HG03280 (cell line): ENCODE measurements at regions not wholly inside any gene's neighbourhood (a gene's known extent, or its start where the extent isn't known, plus 50 kb on each side); places are given as distances from the start of the nearest gene placed in this dataset.

Experiments used
- ATAC-seq: cut with Tn5 transposase; IDR thresholded peaks from one replicate; pipeline ENCODE4 v1.9.1; 2021; ENCODE audit warnings: mild to moderate bottlenecking, moderate library complexity; ENCODE audit not compliant: unreplicated experiment

GRCh38 chr9:27625751-27626150 is 52.5 kb upstream of the C9orf72 start:
- ATAC-seq = no peak

DNA sequence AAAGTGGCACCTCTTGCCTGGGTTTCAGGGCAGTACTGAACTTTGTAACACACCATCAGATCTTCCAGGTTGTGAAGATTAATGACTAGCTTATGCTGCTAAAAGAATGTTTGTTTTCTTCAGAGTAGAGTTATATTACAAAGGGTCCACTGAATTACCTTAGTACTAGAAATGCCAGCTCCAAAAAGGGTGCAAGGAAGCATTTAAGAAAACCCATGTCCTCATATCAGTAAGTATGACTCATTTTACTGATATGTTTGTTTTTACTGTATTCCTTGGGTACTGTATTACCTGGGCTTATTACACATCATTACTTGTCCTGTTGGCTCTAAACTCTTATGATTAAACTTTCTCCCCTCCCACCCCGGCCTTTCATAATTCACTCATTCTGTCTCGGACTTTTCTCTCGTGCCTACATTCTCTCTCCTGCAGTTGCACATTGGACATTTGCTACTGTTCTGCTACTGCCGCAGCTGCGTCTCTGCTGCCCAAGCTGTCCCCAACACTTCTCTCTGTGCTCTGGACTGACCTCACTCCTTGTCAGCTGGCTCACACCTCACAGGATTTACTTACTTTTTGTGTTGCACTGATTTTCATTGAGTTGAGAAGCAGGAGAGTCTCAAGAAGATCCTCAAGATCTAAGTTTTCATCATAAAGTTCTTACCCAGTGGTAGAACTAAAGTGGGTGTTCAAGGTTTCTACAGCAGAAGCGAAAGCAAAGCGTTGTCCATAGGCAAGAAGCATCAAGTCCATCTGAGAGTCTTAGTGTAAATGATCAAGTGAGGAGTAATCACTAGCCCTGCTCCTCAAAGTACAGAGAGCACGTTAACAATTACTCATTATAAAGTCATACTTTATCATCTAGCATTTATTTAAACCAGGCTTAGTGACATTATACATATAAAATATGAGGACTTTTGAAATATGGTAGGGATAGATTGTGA is 53.2 kb upstream of the C9orf72 start:
- no peak for ATAC-seq

DNA sequence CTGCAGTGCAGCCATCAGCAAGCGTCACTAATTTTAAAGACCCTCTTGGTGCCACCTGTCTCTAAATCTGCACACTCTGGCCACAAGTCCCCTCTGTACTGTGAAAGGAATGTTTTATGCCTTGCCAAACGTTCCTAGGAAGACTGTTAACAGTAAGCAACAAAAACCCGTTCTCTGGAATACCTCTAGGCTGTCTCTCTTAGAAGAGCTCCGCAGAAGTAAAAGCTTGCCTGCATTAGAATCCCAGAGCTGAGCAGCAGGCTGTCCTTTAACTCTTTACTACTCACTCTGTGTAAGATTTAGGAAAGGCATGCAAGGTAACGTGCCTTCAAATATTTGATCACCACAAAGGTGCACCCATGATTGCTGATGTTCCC is 53.9 kb upstream of the C9orf72 start:
- ATAC-seq = no peak

GRCh38 chr9:27628311-27628710 is 55.0 kb upstream of the C9orf72 start:
- no peak for ATAC-seq

DNA sequence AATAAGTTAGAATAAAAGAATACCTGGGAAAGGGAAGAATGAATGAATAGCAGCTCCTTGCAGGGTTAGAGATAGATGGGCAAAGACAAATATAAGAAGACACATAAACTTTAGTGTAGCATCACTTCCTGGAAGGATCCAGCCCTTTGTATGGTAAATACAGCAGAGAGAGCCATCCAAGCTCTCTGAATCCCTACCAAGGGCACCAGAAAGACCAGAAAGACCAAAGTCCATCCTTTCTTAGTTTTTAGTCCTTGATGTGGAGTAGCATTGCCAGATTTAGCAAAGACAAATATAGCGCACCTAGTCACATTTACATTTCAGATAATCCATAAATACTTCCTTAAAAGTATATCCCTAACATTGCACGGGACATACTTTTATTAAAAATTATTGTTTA is 56.1 kb upstream of the C9orf72 start:
- ATAC-seq = no peak

DNA sequence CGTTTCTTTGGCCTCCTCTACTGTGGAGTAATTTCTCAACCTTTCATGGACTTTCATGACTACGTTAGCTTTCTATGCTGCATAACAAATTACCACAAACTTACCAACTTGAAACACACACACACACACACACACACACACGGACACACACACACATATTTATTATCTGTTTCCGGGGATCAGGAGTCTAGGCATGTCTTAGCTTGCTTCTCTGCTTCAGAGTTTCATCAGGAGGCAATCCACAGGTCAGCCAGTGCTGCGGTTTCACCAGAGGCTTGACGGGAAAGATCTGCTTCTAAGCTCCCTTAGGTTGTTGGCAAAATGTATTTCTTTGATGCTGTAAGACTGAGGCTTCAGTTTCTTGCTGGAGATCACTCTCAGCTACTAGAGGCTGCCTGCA is 59.0 kb upstream of the C9orf72 start:
- ATAC-seq = no peak

DNA sequence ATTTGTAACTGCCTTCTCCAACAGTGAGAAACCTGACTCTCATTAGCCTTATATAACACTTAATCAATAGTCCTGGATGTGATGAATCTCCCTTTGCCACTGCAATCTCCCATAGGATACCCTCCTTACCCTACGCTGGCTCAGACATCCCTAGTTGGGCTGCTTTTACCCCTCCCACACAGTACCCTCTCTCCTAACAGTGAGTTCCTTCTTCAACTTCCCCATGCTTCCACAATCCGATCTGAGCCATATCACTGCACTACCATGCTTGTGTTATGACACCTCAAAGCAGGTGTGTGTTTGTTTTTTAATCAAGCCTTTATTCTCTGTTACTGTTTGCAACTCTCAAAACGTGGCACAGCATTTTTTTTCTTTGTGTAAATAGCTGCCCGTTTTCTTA is 60.5 kb upstream of the C9orf72 start:
- ATAC-seq = no peak

GRCh38 chr9:27634879-27635278 is 61.6 kb upstream of the C9orf72 start:
- no peak for ATAC-seq

- ATAC-seq = no peak
These were observed 65.4 kb upstream of the C9orf72 start for GRCh38 chr9:27638716-27639115.

GRCh38 chr9:27645161-27645840 is 72.0 kb upstream of the C9orf72 start:
- no peak for ATAC-seq

- no peak for ATAC-seq
These were observed 80.0 kb upstream of the C9orf72 start for GRCh38 chr9:27653246-27653645.

- ATAC-seq = no peak
These were observed 80.7 kb upstream of the C9orf72 start for GRCh38 chr9:27653957-27654356.

GRCh38 chr9:27654629-27655285 is 81.5 kb upstream of the C9orf72 start:
- ATAC-seq = no peak

DNA sequence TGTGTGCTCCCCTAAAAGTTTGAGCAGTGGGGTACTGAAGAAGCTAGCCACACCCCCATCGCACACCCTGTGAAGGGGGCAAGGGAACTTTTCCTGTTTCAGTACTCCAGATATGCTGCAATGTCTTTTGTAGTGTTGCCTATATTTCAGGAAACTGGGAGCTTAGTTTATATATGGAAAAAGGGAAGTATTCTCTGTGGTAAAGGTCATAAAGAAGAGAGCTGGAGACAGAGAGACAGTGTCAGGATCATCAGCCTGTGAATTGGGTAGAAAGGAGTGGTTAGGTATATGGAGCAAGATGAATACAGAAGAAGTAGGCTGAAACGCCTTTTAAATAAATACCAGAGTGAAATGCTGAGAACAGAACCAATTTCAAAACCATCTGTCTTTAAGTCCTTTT is 82.2 kb upstream of the C9orf72 start:
- ATAC-seq = no peak

GRCh38 chr9:27659001-27659400 is 85.7 kb upstream of the C9orf72 start:
- no peak for ATAC-seq

DNA sequence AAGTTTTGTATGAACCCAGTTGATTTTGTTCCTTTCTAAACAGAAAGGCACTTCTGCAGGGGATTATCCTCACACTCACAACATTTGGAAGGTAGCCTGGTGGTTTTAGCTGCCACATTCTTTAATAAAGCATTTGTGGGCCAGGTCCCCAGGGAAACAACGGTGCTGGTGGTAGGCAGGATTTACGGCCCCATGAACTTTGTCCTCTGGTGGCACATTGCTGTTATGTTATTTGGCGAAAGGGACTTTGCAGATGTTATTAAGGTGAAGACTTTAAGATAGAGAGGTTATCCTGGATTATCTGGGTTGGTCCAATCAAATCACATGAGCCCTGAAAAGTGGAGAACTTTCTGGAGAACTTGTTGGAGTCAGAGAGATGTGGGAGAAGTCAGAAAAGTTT is 86.3 kb upstream of the C9orf72 start:
- ATAC-seq = no peak

DNA sequence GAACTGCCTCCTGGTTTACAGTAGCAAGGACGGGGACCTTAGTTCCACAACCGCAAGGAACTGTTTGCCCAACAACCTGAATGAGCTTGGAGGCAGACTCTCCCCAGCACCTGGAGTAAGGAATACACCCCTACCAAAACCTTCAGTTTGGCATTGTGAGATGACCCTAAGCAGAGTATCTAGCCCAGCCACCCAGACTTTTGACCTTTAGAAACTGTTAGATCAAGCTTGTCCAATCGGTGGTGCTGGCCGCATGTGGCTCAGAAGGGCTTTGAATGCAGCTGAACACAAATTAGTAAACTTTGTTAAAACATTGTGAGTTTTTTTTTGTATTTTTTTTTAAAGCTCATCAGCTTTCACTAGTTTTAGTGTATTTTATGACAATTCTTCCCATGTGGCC is 86.9 kb upstream of the C9orf72 start:
- ATAC-seq = no peak

GRCh38 chr9:27663526-27663925 is 90.2 kb upstream of the C9orf72 start:
- no peak for ATAC-seq

DNA sequence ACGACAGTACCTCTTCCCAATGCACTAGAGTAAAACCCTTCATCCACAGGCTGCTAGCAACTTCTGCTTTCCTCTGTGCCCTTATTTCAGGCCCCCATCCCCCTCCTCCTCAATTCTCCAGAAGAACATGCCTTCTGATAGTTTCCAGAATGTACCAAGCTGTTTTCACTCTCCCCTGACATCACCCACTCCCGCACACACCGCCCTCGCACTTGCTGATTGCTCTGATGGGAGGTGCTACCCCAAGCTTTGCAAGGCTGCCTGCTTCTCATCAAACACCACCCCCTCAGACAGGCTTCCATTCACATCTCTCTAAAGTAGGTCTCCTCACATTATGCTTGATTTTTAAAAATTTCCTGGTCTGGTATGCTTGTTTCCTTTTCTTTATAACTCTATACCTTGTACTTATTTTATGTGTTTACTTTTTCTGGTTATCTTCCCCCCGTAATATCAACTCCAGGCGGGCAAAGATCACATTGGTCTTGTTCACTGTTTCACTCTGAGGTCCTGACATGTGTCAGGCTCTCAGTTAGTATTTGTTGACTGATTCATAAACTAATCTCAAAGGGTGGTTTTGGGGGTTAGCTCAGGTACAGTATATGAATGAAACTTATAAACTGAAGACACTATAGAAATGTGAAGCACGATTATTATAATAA is 91.0 kb upstream of the C9orf72 start:
- no peak for ATAC-seq

DNA sequence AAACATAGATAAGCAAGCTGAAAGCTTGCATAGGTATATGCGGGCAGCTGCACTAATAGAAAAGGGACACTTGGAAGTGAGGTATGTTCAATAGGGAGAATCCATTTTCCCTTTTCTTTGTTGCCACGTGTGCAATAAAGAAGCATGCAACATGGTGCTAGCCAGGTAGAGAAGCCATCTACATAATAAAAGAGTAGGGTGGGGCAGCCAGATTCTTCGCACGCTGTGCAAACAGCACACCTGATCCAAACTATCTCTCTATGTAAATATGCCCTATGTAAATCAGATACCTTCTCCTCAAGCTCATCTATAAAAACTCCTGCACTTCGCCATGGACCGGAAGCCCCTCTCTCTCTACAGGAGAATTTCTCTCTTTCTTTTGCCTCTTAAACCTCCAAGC is 91.9 kb upstream of the C9orf72 start:
- no peak for ATAC-seq

- ATAC-seq = no peak
These were observed 95.0 kb upstream of the C9orf72 start for GRCh38 chr9:27668280-27668679.
